ENCODE measurements at regions not wholly inside any gene's neighbourhood (a gene's known extent, or its start where the extent isn't known, plus 50 kb on each side); places are given as distances from the start of the nearest gene placed in this dataset.
A peak's percentile ranks its signal among the peaks of the same experiment; 100 is the strongest.
"Not testable (repeated sequence)": the region's sequence is repeated elsewhere in the genome, so short reads cannot be mapped to it uniquely, and the experiment has no call there.

- no peak for DNase-seq (ENCODE audit: low read depth in 2 of 3, low spot score in 2 of 3)
Observed at GRCh38 chr6:163877877-163878639, 463.5 kb downstream of the QKI start.

DNA sequence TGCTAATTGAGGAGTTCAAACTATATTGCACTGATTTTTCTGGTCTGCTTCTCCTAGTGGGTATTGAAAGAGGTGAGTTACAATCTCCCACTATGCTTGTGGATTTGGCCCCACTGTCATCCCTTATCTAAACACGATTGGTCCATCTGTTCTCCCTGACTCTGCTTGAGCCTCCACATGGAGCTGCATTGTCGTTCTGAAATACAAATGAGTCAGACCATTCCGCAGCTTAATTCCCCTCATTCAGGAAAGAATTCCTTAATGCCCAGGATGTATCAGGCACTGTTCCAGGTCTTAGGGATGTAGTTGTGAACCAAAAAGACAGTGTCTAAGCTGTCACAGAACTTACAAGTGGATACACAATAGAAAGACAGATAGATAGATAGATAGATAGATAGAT is 461.9 kb downstream of the QKI start:
- no peak for DNase-seq (ENCODE audit: low read depth in 2 of 3, low spot score in 2 of 3)

- no peak for DNase-seq (ENCODE audit: low read depth in 2 of 3, low spot score in 2 of 3)
Observed at GRCh38 chr6:163874784-163875183, 460.3 kb downstream of the QKI start.

DNA sequence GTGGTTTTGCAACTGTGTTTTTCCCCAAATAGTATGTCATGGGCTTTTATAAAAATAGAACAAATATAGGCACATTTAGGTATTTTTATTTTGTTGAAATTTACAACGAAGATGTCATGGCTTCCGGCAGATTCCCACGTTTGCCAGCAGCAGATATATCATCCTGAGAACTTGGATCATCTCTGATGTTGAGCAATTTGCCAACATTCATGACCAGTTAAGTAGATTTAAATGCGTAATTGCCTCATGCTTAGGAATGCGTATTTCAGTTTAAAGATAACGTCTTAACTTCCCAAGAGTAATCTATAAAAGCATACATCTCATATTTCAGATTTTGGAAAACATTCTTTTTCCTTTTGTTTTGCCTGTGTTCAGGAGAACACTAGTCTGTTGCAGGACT is 457.8 kb downstream of the QKI start:
- no peak for DNase-seq (ENCODE audit: low read depth in 2 of 3, low spot score in 2 of 3)

DNA sequence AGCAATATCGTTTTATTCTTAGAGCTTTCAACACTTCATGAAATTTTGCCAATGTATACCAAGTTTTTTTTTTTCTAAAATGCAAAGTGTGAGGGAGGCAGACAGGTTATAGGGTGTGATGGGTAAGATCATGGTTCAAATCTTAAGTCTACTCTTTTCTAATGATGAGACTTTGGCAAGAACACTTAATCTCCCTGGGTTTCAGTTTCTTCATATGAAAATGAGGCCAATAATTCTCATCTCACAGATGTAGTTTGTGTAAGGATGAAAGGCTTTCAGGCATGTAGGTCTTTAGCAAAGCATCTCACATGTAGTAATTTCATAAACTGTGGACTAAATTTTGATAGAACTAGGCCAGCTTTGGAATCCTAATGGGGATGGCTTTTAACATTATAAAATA is 457.1 kb downstream of the QKI start:
- DNase-seq (ENCODE audit: low read depth in 2 of 3, low spot score in 2 of 3) = no peak

GRCh38 chr6:163867518-163868292 is 453.2 kb downstream of the QKI start:
- DNase-seq (ENCODE audit: low read depth in 2 of 3, low spot score in 2 of 3) = no peak

GRCh38 chr6:163866192-163866591 is 451.7 kb downstream of the QKI start:
- no peak for DNase-seq (ENCODE audit: low read depth in 2 of 3, low spot score in 2 of 3)

- no peak for DNase-seq (ENCODE audit: low read depth in 2 of 3, low spot score in 2 of 3)
Observed at GRCh38 chr6:163863565-163863964, 449.0 kb downstream of the QKI start.

DNA sequence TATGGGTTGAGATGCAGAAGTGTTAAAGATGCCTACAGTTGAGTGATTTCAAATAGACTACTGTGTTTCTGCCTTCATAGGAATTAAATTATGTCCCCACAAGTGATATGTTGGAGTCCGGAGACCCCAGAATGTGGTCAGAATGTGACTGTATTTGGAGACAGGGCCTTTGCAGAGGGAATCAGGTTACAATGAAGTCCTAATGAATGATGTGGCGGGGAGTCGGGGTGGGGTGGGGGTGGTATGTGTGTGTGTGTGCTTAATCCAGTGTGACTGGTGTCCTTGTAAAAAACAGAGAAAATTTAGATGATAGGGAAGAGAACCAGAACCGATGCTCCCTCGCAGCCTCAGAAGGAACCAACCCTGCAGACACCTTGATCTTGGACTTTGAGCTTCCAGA is 448.2 kb downstream of the QKI start:
- no peak for DNase-seq (ENCODE audit: low read depth in 2 of 3, low spot score in 2 of 3)

DNA sequence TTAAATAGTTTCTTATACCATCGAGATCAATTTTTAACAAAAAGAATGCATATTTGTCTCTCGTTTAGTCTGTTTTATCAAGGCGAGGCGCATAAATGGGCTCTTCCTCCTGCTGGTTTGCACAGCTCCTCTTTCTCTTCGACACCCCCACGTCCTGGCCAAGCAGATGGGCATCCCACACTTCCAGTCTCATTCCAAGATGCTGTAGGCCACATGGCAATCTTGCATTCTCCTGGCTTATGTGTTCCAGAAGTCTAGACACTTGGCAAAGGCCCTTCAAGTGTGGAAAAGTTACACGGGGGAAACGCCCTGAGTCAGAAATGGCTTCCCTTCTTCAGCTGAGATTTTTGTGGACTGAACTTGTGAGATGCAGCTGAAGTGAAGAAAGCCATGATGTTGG is 447.1 kb downstream of the QKI start:
- DNase-seq (ENCODE audit: low read depth in 2 of 3, low spot score in 2 of 3) = no peak

- peak in 2 of 3 donors; percentile 28 to 50 for DNase-seq (ENCODE audit: low read depth in 2 of 3, low spot score in 2 of 3)
Observed at GRCh38 chr6:163860287-163861081, 446.0 kb downstream of the QKI start.

- not testable (repeated sequence) for DNase-seq (ENCODE audit: low read depth in 2 of 3, low spot score in 2 of 3)
Observed at GRCh38 chr6:163858870-163859269, 444.4 kb downstream of the QKI start.

DNA sequence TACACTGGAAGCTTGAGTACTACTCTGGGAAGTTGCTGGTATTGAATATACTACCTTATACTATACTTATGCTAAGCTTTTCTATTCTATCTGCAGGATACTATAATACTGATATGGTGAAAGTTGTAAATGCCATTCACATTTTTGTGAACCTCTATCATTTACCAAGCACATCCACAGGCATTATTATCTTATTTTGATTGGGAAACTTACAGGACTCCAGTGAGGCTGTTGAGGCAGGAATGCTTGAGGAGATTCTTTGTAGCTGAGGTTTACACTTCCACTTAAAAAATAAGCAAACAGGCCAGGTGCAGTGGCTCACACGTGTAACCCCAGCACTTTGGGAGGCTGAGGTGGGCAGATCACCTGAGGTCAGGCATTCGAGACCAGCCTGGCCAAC is 442.9 kb downstream of the QKI start:
- DNase-seq (ENCODE audit: low read depth in 2 of 3, low spot score in 2 of 3) = no peak

DNA sequence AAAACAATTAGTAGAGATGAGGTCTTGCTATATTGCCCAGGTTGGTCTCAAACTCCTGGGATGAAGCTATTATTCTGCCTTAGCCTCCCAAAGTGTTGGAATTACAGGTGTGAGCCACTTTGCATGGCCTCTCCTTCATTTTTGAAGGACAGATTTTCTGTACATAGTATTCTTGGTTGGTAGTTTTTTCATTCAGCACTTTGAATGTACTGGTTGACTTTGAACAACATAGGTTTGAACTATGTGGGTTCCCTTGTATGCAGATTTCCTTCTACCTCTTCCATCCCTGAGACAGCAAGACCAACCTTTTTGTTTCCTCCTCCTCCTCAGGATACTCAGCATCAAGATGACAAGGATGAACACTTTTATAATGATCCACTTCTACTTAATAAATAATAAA is 436.4 kb downstream of the QKI start:
- DNase-seq (ENCODE audit: low read depth in 2 of 3, low spot score in 2 of 3) = no peak

GRCh38 chr6:163844761-163845160 is 430.2 kb downstream of the QKI start:
- DNase-seq (ENCODE audit: low read depth in 2 of 3, low spot score in 2 of 3) = no peak

DNA sequence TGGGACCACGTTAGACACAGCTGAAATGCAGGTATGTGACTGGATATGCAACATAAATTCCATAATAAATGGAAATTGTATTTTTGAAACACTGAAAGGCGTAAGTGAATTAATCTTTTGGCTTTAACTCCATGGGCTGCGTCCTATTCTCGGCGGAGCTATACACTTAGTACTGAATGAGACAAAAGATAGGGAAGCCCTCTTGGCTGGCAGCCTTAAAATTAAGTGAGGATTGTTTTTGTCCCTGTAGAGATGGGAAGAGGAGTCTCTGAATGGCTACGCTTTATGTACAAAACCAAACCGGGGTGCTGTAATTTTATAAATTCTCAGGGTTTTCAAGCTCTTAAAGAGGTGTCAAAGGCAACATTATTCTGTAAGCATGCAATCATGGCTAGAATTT is 429.8 kb downstream of the QKI start:
- DNase-seq (ENCODE audit: low read depth in 2 of 3, low spot score in 2 of 3) = no peak

DNA sequence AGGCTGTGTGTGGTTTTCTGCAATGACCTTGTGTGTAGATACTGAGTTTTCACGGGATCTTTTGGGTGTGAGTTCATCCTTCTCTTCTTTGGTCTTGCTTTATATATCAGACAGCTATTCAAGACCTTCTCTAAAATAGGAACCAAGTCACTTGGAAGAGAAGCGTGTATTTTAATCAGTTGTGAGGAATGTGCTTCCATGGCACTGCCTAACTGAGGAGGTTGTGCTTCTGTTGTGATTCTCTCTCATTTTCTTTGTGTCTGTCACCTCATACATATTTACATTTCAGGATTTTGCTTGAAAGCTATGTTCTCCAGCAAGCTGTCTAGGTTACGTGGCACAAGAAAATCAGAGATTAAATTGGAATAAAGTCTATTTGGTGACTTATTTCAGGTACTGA is 428.7 kb downstream of the QKI start:
- no peak for DNase-seq (ENCODE audit: low read depth in 2 of 3, low spot score in 2 of 3)

GRCh38 chr6:163842467-163842866 is 427.9 kb downstream of the QKI start:
- no peak for DNase-seq (ENCODE audit: low read depth in 2 of 3, low spot score in 2 of 3)

DNA sequence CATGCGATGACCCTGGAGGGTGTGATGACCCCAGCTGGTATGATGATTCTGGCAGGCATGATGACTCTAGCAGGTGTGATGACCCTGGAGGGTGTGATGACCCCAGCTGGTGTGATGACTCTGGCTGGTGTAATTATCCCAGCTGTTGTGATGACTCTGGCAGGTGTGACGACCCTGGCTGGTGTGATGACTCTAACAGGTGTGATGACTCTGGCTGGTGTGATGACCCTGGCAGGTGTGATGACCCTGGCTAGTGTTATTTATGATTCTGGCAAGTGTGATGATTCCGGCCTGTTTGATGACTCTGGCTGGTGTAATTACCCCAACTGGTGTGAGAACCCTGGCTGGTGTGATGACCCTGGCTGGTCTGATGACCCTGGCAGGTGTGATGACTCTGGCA is 427.2 kb downstream of the QKI start:
- no peak for DNase-seq (ENCODE audit: low read depth in 2 of 3, low spot score in 2 of 3)

- no peak for DNase-seq (ENCODE audit: low read depth in 2 of 3, low spot score in 2 of 3)
Observed at GRCh38 chr6:163841326-163841725, 426.8 kb downstream of the QKI start.

DNA sequence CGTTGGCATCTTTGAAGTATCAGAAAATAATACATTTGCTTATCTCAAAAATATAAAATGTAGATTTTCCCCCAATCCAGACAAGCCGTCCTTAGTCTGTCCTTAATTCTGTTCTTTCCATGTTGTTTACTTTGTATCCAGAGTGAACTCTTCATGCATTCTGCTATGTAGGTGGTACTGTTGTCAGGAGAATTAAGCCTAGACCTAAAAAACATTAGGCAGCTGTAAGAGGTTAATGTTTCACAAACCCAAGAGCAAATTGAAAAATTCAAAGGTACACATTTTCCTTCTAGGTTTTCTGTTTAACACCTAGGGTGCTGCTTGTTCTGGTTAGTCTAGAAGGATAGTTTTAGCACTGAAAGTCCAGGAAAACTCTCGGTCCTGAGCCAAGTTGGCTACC is 426.4 kb downstream of the QKI start:
- no peak for DNase-seq (ENCODE audit: low read depth in 2 of 3, low spot score in 2 of 3)

GRCh38 chr6:163839296-163839695 is 424.8 kb downstream of the QKI start:
- DNase-seq (ENCODE audit: low read depth in 2 of 3, low spot score in 2 of 3) = no peak

Measured in hematopoietic multipotent progenitor cell (in vitro differentiated cells).